ENCODE measurements at regions not wholly inside any gene's neighbourhood (a gene's known extent, or its start where the extent isn't known, plus 50 kb on each side); places are given as distances from the start of the nearest gene placed in this dataset.

GRCh38 chr2:168365094-168365621 is 90.9 kb upstream of the CERS6 start:
- ATAC-seq (ENCODE audit: poor library complexity) (no peak), DNase-seq (no peak)
- intact Hi-C loops (cut with DNase I), result no loop called here

- DNase-seq (no peak), ATAC-seq (ENCODE audit: poor library complexity) (no peak)
- intact Hi-C loops (cut with DNase I), result no loop called here
Measured at GRCh38 chr2:168369031-168369430, 87.0 kb upstream of the CERS6 start.

- DNase-seq (no peak), ATAC-seq (ENCODE audit: poor library complexity) (no peak)
Measured at GRCh38 chr2:168371273-168372019, 84.6 kb upstream of the CERS6 start.

GRCh38 chr2:168373468-168373867 is 82.6 kb upstream of the CERS6 start:
- intact Hi-C loops (cut with DNase I), result no loop called here
- ATAC-seq (ENCODE audit: poor library complexity) (no peak), DNase-seq (no peak)

More at GRCh38 chr2:168371273-168372019, 84.6 kb upstream of the CERS6 start:
- intact Hi-C loops (cut with DNase I), result no loop called here

- DNase-seq (no peak), ATAC-seq (ENCODE audit: poor library complexity) (no peak)
- intact Hi-C loops (cut with DNase I), result no loop called here
Measured at GRCh38 chr2:168375195-168375798, 80.8 kb upstream of the CERS6 start.

GRCh38 chr2:168378960-168379669 is 77.0 kb upstream of the CERS6 start:
- DNase-seq (no peak), ATAC-seq (ENCODE audit: poor library complexity) (no peak)
- intact Hi-C loops (cut with DNase I), result no loop called here

GRCh38 chr2:168380500-168380899 is 75.6 kb upstream of the CERS6 start:
- intact Hi-C loops (cut with DNase I), result no loop called here
- no peak for DNase-seq
- no peak for ATAC-seq (ENCODE audit: poor library complexity)

GRCh38 chr2:168392024-168392423 is 64.0 kb upstream of the CERS6 start:
- ATAC-seq (ENCODE audit: poor library complexity) (no peak), DNase-seq (no peak)
- intact Hi-C loops (cut with DNase I), result no loop called here

GRCh38 chr2:168392797-168393196 is 63.3 kb upstream of the CERS6 start:
- intact Hi-C loops (cut with DNase I), result no loop called here

GRCh38 chr2:168394262-168394661 is 61.8 kb upstream of the CERS6 start:
- intact Hi-C loops (cut with DNase I), result no loop called here
- DNase-seq (no peak), ATAC-seq (ENCODE audit: poor library complexity) (no peak)

More at GRCh38 chr2:168392797-168393196, 63.3 kb upstream of the CERS6 start:
- ATAC-seq (ENCODE audit: poor library complexity), result no peak
- no peak for DNase-seq

GRCh38 chr2:168396131-168396530 is 59.9 kb upstream of the CERS6 start:
- no peak for DNase-seq
- intact Hi-C loops (cut with DNase I), result no loop called here
- no peak for ATAC-seq (ENCODE audit: poor library complexity)

GRCh38 chr2:168397629-168398028 is 58.4 kb upstream of the CERS6 start:
- intact Hi-C loops (cut with DNase I), result no loop called here
- DNase-seq (no peak), ATAC-seq (ENCODE audit: poor library complexity) (no peak)

- intact Hi-C loops (cut with DNase I), result no loop called here
- ATAC-seq (ENCODE audit: poor library complexity), result no peak
- DNase-seq, result no peak
Measured at GRCh38 chr2:168401048-168401556, 55.0 kb upstream of the CERS6 start.

- no peak for DNase-seq
- intact Hi-C loops (cut with DNase I), result no loop called here
- ATAC-seq (ENCODE audit: poor library complexity), result no peak
Measured at GRCh38 chr2:168401771-168402170, 54.3 kb upstream of the CERS6 start.

- no peak for DNase-seq
- intact Hi-C loops (cut with DNase I), result no loop called here
- no peak for ATAC-seq (ENCODE audit: poor library complexity)
Measured at GRCh38 chr2:168402531-168402930, 53.5 kb upstream of the CERS6 start.

GRCh38 chr2:168403736-168404135 is 52.3 kb upstream of the CERS6 start:
- ATAC-seq (ENCODE audit: poor library complexity) (no peak), DNase-seq (no peak)
- intact Hi-C loops (cut with DNase I), result no loop called here

- intact Hi-C loops (cut with DNase I), result no loop called here
- DNase-seq, result no peak
- no peak for ATAC-seq (ENCODE audit: poor library complexity)
Measured at GRCh38 chr2:168404764-168405163, 51.3 kb upstream of the CERS6 start.

Measured in Right ventricle myocardium superior (tissue), 1 donor.